GM19324 (cell line): ENCODE measurements at regions not wholly inside any gene's neighbourhood (a gene's known extent, or its start where the extent isn't known, plus 50 kb on each side); places are given as distances from the start of the nearest gene placed in this dataset.
"Not testable (repeated sequence)": the region's sequence is repeated elsewhere in the genome, so short reads cannot be mapped to it uniquely, and the experiment has no call there.

ENCODE experiments used
- ATAC-seq: cut with Tn5 transposase; IDR thresholded peaks from one replicate; pipeline ENCODE4 v1.9.1; 2021; ENCODE audit warnings: mild to moderate bottlenecking, moderate library complexity; ENCODE audit not compliant: unreplicated experiment, low FRiP score

DNA sequence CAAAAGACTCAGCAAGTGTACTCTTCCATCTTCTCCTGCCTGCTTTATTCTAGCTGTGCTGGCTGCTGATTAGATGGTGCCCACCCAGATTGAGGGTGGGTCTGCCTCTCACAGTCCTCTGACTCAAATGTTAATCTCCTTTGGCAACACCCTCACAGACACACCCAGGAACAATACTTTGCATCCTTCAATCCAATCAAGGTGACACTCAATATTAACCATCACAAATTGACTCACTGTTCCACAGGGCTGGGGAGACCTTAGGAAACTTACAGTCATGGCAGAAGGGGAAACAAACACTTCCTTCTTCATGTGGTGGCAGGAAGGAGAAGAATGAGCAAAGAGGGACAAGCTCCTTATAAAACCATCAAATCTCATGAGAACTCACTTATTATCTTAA, 94.9 kb upstream of the PLSCR5 start:
- ATAC-seq: not testable (repeated sequence)

DNA sequence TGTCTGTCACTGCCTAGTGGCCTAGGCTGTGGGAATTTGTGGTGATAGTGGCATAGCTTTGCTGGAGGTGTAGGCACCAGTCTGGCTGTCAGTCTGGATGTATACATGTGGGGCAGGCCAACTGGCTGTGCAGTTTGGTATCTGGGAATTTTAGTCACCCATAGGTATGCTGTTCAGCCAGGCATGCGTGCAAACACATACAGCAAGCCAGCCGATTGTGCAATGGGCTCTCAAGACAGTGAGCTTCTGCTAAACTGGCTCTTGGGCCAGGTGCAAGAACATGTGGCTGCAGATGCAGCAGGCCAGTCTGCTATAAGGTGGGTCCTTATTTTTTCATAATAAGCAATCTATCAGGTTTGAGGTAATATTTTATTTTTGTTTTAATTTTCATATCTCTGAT, 87.1 kb upstream of the PLSCR5 start:
- no peak for ATAC-seq

DNA sequence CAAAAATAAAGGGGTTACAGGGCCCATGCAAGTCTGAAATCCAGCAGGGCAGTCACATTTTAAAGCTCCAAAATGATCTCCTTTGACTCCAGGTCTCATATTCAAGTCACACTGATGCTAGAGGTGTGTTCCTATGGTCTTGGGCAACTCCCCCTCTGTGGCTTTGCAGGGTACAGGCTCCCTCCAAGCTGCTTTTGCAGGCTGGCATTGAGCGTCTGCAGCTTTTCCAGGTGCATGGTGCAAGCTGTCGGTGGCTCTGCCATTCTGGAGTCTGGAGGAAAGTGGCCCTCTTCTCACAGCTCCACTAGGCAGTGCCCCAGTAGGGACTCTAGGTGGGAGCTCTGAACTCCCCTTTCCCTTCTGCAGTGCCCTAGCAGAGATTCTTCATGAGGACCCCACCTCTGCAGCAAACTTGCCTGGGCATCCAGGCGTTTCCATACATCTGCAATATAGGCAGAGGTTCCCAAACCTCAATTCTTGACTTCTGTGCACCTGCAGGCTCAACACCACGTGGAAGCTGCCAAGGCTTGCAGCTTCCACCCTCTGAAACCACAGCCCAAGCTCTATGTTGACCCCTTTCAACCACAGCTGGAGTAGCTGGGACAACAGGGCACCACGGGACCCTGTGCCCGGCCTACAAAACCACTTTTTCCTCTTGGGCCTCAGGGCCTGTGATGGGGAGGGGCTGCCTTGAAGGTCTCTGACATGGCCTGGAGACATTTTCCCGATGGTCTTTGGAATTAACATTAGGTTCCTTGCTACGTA, 80.1 kb upstream of the PLSCR5 start:
- ATAC-seq: no peak

DNA sequence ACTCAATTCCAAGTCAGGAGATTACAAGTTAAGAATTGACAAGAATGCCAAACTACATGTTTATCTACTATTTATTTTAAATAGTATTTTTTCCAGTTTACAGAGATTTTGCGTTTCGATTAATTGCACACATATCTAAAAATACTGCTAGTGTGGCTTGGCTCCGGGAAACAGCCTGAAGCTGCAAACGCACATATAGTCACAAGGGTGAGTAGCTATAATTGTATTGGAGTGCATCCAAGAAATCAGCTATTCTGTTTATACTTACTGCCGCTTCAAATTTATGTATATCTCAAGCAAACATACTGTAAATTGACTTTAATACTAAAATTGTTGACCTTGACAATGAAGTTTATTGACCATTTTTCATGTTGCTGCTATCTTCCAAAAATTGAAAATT, 77.0 kb upstream of the PLSCR5 start:
- ATAC-seq: no peak

DNA sequence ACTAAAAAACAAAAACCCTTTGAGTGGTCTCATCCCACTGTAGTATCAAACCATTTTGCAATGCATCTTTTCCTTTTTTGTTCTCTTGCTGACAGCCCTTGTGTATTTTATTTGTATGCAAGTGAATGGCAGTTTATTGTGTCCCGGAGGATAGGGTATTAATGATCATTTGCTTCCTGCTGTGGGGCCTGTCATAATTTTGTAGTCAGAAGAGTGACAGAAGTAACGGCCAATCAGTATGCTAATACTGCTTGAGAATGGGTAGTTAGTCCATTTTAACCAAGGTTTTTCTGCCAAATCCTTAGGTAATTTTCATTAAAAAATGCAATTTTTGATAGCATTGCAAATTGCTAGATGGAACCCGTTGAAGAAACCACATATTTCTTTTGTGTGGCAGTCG, 75.5 kb upstream of the PLSCR5 start:
- ATAC-seq: no peak

DNA sequence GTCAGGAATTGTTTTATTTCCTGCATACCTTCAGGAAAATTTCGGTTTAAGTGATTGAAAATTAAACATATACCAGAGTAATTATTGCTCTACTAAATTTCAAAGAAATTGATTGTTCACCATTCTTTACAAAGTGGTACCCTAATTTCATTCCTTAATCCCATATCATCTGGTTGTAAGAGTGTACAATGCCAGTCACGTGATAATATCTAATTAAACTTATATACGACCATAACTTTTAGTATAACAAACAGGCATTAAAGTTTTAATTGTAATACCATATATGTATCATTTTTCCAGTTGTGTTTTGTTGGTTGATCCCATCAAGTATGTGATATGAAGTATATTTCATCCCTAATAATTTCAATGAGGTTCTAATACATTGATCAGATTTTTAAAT, 74.8 kb upstream of the PLSCR5 start:
- no peak for ATAC-seq

DNA sequence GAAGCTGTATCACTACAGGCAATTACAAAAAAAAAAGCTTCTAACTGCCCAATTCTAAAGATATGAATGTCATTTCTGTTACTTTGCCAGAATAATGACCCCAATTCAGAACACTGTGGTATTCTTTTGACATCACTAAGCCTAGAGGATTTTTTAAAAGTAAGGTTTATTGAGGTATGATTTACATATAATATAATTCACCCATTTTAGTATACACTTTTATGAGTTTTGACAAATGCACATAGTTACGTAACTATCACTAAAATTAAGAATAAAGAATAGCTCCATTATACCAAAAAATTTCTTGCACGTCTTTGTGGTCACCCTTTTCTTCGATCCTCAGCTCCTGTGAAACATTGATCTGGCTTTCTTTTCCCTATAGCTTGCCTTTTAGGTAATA, 74.0 kb upstream of the PLSCR5 start:
- ATAC-seq: no peak

DNA sequence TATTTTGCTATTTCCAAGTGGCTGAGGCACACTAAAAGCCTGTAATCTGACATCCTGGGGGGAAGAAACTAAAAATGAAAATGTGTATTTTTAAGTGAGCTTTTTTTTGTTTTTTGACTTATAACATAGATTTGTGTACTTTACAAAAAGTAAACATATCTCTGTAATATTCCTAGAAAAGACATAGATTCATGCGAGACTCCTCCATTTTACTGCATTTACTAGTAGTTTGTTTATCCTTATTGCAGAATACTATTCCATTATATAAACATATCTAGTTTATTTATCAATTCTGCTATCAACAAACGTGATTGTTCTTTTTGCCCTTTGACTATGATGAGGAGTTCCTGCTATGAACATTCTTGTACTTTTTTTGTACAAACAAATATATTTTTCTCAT, 67.8 kb upstream of the PLSCR5 start:
- ATAC-seq: no peak

DNA sequence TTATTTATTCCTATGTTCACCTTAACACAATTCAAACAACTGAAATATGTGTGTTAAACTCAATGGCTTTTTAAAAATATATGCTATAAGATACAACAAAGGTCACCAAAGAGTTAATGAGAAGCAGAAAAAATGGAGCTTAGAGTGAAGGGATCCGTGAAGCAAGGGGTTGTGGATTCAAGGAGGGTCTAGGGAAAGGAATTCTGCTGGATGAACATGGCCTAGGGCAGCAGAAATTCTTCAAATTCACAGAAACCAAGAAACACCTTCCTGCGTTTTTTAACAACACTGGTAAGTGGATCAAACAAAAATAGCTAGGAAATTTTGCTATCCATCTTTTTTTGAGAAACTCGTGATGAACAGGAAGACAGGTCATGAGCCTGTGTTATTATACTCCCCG, 59.3 kb upstream of the PLSCR5 start:
- no peak for ATAC-seq

DNA sequence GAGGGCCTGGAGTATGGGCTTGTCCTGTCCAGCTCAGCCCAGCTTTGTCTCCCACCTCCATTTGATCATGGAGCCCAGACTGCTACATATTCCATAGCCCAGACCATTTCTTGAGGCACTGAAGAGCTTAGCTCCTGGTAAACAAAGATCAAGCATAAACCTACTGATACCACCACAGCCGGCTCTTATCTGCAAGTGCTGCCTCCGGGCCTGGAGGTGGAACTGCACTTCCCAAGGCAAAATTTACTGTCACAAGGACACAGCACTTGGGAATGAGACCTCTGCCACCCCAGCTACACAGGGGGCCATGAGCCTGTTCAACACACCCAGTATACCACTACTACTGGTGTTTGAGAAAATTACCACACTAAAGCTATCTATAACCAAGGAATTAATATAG, 53.7 kb upstream of the PLSCR5 start:
- ATAC-seq: no peak

DNA sequence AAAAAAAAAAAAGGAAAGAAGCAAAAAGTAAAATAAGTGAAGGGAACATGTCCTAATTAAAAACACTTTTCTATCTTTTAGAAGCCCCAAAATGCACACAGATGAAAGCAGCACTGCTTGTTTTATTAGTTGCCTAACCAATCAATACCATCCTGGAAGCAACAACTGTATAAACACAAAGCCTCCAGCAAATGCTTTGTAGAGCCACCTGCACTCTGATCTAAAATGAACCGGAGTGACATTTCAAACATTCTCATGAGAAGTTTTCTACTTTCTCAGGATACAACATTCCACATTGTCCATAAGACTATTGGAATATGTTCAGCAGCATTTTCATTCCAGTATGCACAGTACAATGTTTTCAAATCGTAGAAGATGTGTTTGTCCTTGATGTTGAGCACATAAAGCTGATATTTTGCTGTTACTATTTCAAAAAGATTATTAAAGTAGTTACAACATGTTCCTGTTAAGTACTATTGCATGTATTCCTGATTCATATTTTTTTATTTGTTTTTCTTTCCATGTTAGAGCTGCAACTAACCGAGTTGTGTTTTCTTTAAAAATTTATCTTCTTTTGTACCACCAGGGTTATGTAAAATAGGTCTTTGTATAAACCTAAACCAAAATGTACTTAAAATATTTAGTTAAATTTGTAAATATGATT, 50.3 kb upstream of the PLSCR5 start:
- ATAC-seq: no peak
